Activated CD4-positive, alpha-beta T cell treated with anti-CD3 and anti-CD28 coated beads for 36 hours (primary cell): ENCODE measurements at regions not wholly inside any gene's neighbourhood (a gene's known extent, or its start where the extent isn't known, plus 50 kb on each side); places are given as distances from the start of the nearest gene placed in this dataset.

Source experiments
- ATAC-seq: fragments of 200-7000 bp; cut with Tn5 transposase; one replicate; pipeline ENCODE4 v1.10.0; 2021; ENCODE audit warnings: mild to moderate bottlenecking, moderate library complexity
- CTCF ChIA-PET: fragments of 350-600 bp; sonication (Branson Sonifier 250); formaldehyde crosslinking; loops from one replicate; lab custom pipeline; 2021; ENCODE audit warnings: antibody characterized with exemption; lab: Charles Lee
- POLR2A ChIA-PET: fragments of 350-600 bp; sonication (Branson Sonifier 250); formaldehyde crosslinking; loops from one replicate; lab custom pipeline; 2021; ENCODE audit warnings: antibody characterized with exemption, inconsistent platforms; lab: Charles Lee
- DNase-seq: peaks from one replicate; pipeline ENCODE4 v3.0.0-alpha.2; 2020
- H3K27ac Mint-ChIP-seq: one replicate; pipeline ENCODE4 v1.8.0; 2021; ENCODE audit warnings: mixed read lengths
- H3K27me3 Mint-ChIP-seq: one replicate; pipeline ENCODE4 v1.8.0; 2021; ENCODE audit warnings: mixed read lengths
- H3K36me3 Mint-ChIP-seq: one replicate; pipeline ENCODE4 v1.8.0; 2021; ENCODE audit warnings: low read depth, mixed read lengths
- H3K4me1 Mint-ChIP-seq: one replicate; pipeline ENCODE4 v1.8.0; 2021; ENCODE audit warnings: mixed read lengths
- H3K4me3 Mint-ChIP-seq: one replicate; pipeline ENCODE4 v1.8.0; 2021; ENCODE audit warnings: mild to moderate bottlenecking, moderate library complexity, mixed read lengths
- H3K9me3 Mint-ChIP-seq: one replicate; pipeline ENCODE4 v1.8.0; 2021; ENCODE audit warnings: low read depth, mixed read lengths
- intact Hi-C, 2 experiments: fragments of 100-400 bp; cut with DNase I in 1 of 2; cut with micrococcal nuclease in 1 of 2; formaldehyde crosslinking; loops; one replicate each; pipeline versions ENCODE4 v1.14.2 to v1.15.1; 2022 to 2024; cut with DNase I, micrococcal nuclease

- POLR2A ChIA-PET = no interaction called here
- CTCF ChIA-PET = no interaction called here
- no peak for DNase-seq
- Mint-ChIP-seq H3K9me3 (peaks cover 7% of the 10 kb centered on the region), H3K36me3 (no peaks in the 10 kb centered on the region), H3K4me1 (no peaks in the 10 kb centered on the region), H3K4me3 (no peak overlapping the region), H3K27me3 (no peaks in the 10 kb centered on the region), H3K27ac (no peak overlapping the region)
- intact Hi-C loops = no loop called here
- no peak for ATAC-seq
Observed at GRCh38 chr4:66340286-66340893, 670.1 kb upstream of the EPHA5 start.

- intact Hi-C loops = no loop called here
- ATAC-seq (no peak), DNase-seq (no peak)
- POLR2A ChIA-PET = no interaction called here
- H3K4me1 Mint-ChIP-seq = no peaks in the 10 kb centered on the region
- no peaks in the 10 kb centered on the region for H3K27me3 Mint-ChIP-seq
- CTCF ChIA-PET = no interaction called here
- no peak overlapping the region for H3K27ac Mint-ChIP-seq
- no peak overlapping the region for H3K4me3 Mint-ChIP-seq
- H3K36me3 Mint-ChIP-seq = no peaks in the 10 kb centered on the region
- peaks cover 7% of the 10 kb centered on the region for H3K9me3 Mint-ChIP-seq
Observed at GRCh38 chr4:66339007-66339406, 668.7 kb upstream of the EPHA5 start.

DNA sequence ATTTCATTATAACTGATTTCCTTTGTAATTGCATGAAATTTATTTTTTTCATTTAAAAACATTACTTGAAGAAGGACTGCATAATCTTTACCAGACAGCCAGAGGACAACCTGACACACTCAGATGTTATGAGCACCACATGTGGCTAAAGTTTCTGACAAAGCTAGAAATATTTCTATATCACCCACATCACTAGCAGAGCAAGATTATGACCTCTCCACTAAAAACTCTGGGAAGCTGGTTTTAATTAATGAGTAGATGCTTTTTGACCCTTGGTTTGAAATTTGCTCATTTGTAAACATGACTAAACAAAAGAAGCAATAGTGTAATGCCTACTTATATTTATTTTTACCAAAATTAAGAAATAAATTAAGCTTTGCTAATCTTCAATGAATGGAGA, 661.5 kb upstream of the EPHA5 start:
- Mint-ChIP-seq H3K9me3 (no peaks in the 10 kb centered on the region), H3K4me1 (no peaks in the 10 kb centered on the region), H3K27ac (no peak overlapping the region), H3K27me3 (no peaks in the 10 kb centered on the region), H3K36me3 (no peaks in the 10 kb centered on the region), H3K4me3 (no peak overlapping the region)
- intact Hi-C loops = no loop called here
- ATAC-seq = no peak
- ChIA-PET CTCF (interaction anchor here (0.6 kb wide), 1 partner anchor 52 kb away, joined by 3 read pairs; no protein-coding TSS in a partner anchor), POLR2A (no interaction called here)
- DNase-seq = no peak

DNA sequence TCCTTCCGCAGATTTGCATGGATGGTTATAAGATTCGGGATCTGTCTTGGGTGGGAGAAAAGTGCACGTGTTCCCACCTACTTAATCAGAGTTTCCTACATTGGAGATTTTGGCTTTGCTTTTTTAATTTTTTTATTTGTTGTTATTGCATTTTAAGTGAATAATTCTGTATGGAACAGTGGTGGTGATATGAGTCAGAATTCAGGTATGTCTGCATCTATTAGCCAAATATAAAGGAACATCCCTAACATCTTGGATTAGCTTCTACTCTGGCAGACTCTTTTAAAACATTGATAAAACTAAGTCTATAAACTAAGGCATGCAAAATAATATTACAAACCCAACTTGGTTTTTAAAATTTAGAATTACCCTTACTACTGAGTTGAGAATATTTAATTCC, 659.8 kb upstream of the EPHA5 start:
- no peak overlapping the region for H3K27ac Mint-ChIP-seq
- H3K9me3 Mint-ChIP-seq = no peaks in the 10 kb centered on the region
- no peak overlapping the region for H3K4me3 Mint-ChIP-seq
- ATAC-seq = no peak
- DNase-seq = no peak
- H3K27me3 Mint-ChIP-seq = no peaks in the 10 kb centered on the region
- no peaks in the 10 kb centered on the region for H3K4me1 Mint-ChIP-seq
- no peaks in the 10 kb centered on the region for H3K36me3 Mint-ChIP-seq
- POLR2A ChIA-PET = no interaction called here
- intact Hi-C loops = no loop called here
- CTCF ChIA-PET = no interaction called here

GRCh38 chr4:66328803-66329574, 658.7 kb upstream of the EPHA5 start:
- Mint-ChIP-seq H3K4me3 (no peak overlapping the region), H3K4me1 (no peaks in the 10 kb centered on the region), H3K27ac (no peak overlapping the region), H3K9me3 (no peaks in the 10 kb centered on the region), H3K27me3 (no peaks in the 10 kb centered on the region), H3K36me3 (no peaks in the 10 kb centered on the region)
- ATAC-seq = no peak
- intact Hi-C loops = no loop called here
- no peak for DNase-seq
- POLR2A ChIA-PET = interaction anchor here (0.5 kb wide), 1 partner anchor 11 kb away, joined by 4 read pairs; no protein-coding TSS in a partner anchor
- CTCF ChIA-PET = no interaction called here

DNA sequence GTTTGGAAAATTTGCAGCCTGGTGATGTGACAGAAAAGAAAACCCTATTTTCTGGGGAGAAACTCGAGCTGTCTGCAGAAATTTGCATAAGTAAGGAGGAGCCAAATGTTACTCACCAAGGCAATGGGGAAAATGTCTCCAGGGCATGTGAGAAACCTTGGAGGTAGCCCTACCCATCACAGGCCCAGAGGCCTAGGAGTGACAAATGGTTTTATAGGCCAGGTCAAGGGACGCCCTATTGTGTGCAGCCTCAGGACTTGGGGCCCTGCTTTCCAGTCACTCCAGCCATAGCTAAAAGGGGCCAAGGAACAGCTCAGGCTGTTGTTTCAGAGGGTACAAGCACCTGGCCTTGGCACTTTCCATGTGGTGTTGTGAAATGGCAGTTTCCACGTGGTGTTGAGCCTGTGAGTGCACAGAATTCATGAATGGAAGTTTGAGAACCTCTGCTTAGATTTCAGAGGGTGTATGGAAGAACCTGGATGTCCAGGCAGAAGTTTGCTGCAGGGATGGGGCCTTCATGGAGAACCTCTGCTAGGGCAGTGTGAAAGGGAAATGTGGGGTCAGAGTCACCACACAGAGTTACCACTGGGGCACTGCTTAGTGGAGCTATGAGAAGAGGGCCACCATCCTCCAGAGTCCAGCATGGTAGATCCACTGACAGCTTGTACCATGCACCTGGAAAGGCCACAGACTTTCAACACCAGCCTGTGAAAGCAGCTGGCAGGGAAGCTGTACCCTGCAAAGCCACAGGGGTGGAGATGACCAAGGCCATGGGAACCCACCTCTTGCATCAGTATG, 637.6 kb upstream of the EPHA5 start:
- H3K36me3 Mint-ChIP-seq = no peaks in the 10 kb centered on the region
- H3K27ac Mint-ChIP-seq = no peak overlapping the region
- no peaks in the 10 kb centered on the region for H3K4me1 Mint-ChIP-seq
- CTCF ChIA-PET = no interaction called here
- peaks cover 2% of the 10 kb centered on the region for H3K9me3 Mint-ChIP-seq
- ATAC-seq = no peak
- intact Hi-C loops = no loop called here
- POLR2A ChIA-PET = no interaction called here
- no peaks in the 10 kb centered on the region for H3K27me3 Mint-ChIP-seq
- no peak overlapping the region for H3K4me3 Mint-ChIP-seq
- no peak for DNase-seq

GRCh38 chr4:66300336-66300934, 630.1 kb upstream of the EPHA5 start:
- H3K27me3 Mint-ChIP-seq = no peaks in the 10 kb centered on the region
- ATAC-seq (no peak), DNase-seq (no peak)
- ChIA-PET POLR2A (no interaction called here), CTCF (no interaction called here)
- no peaks in the 10 kb centered on the region for H3K4me1 Mint-ChIP-seq
- H3K9me3 Mint-ChIP-seq = peaks cover 4% of the 10 kb centered on the region
- intact Hi-C loops = no loop called here
- H3K36me3 Mint-ChIP-seq = no peaks in the 10 kb centered on the region
- H3K27ac Mint-ChIP-seq = no peak overlapping the region
- no peak overlapping the region for H3K4me3 Mint-ChIP-seq

DNA sequence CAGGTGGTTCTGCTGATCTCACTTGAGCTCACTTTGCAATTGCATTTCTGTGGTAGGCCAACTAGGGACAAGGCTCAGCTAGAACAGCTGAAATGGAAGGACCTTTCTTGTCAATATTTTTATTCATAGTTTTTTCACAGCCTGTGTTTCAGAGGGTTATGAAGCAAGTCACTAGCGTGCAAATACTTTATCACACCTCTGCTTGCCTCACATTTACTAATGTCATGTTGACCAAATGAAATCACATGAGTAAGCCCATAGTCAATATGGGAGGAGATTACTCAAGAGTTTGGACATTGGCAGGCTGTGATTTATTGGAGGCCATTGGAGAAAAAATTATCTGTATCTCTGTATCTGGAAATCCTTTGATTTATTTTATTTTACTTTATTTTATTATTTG, 628.3 kb upstream of the EPHA5 start:
- H3K9me3 Mint-ChIP-seq = peaks cover 4% of the 10 kb centered on the region
- H3K27me3 Mint-ChIP-seq = no peaks in the 10 kb centered on the region
- H3K4me3 Mint-ChIP-seq = no peak overlapping the region
- no peak for ATAC-seq
- no peak for DNase-seq
- H3K36me3 Mint-ChIP-seq = no peaks in the 10 kb centered on the region
- H3K27ac Mint-ChIP-seq = no peak overlapping the region
- POLR2A ChIA-PET = no interaction called here
- no peaks in the 10 kb centered on the region for H3K4me1 Mint-ChIP-seq
- CTCF ChIA-PET = interaction anchor here (1.1 kb wide), 1 partner anchor 18 kb away, joined by 4 read pairs; no protein-coding TSS in a partner anchor
- intact Hi-C loops = no loop called here

DNA sequence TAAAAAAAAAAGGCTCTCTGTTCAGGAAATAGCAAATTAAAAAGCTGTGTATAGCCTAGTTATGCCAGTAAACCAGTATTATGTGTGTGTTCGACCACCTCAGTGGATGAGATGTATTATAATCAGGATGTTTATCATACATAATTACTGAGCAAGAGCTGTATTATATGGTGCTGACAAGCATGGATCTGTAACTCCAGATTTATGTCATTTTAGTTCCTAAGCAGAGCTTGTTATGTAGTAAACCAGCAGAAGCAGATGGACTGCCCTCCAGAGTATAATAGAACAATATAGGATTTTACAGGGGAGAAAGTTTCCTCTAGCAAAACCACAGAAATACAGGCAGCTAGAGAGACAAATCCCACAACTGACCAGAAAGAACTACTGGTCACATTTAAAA, 627.4 kb upstream of the EPHA5 start:
- ChIA-PET POLR2A (no interaction called here), CTCF (interaction anchor here (1.1 kb wide), 1 partner anchor 19 kb away, joined by 4 read pairs; no protein-coding TSS in a partner anchor)
- no peaks in the 10 kb centered on the region for H3K27me3 Mint-ChIP-seq
- H3K27ac Mint-ChIP-seq = no peak overlapping the region
- DNase-seq = no peak
- H3K36me3 Mint-ChIP-seq = no peaks in the 10 kb centered on the region
- H3K9me3 Mint-ChIP-seq = peaks cover 5% of the 10 kb centered on the region
- no peak for ATAC-seq
- H3K4me1 Mint-ChIP-seq = no peaks in the 10 kb centered on the region
- H3K4me3 Mint-ChIP-seq = no peak overlapping the region
- intact Hi-C loops = no loop called here

- intact Hi-C loops = no loop called here
- Mint-ChIP-seq H3K36me3 (no peaks in the 10 kb centered on the region), H3K4me3 (no peak overlapping the region), H3K27me3 (no peaks in the 10 kb centered on the region), H3K9me3 (peaks cover 7% of the 10 kb centered on the region), H3K27ac (no peak overlapping the region), H3K4me1 (no peaks in the 10 kb centered on the region)
- ATAC-seq = no peak
- ChIA-PET CTCF (no interaction called here), POLR2A (no interaction called here)
- no peak for DNase-seq
Observed at GRCh38 chr4:66294638-66295037, 624.3 kb upstream of the EPHA5 start.

GRCh38 chr4:66284991-66285451, 614.7 kb upstream of the EPHA5 start:
- intact Hi-C loops = no loop called here
- H3K27ac Mint-ChIP-seq = no peak overlapping the region
- peaks cover 3% of the 10 kb centered on the region for H3K9me3 Mint-ChIP-seq
- no peak overlapping the region for H3K4me3 Mint-ChIP-seq
- ChIA-PET CTCF (no interaction called here), POLR2A (no interaction called here)
- no peaks in the 10 kb centered on the region for H3K4me1 Mint-ChIP-seq
- ATAC-seq = no peak
- no peaks in the 10 kb centered on the region for H3K27me3 Mint-ChIP-seq
- no peaks in the 10 kb centered on the region for H3K36me3 Mint-ChIP-seq
- DNase-seq = no peak
